D721Med (cell line): ENCODE measurements at regions not wholly inside any gene's neighbourhood (a gene's known extent, or its start where the extent isn't known, plus 50 kb on each side); places are given as distances from the start of the nearest gene placed in this dataset.

ENCODE experiments used
- DNase-seq: peaks from one replicate; pipeline ENCODE4 v3.0.0; 2011; ENCODE audit warnings: low spot score; ENCODE audit not compliant: insufficient read length
- FAIRE-seq: peaks from 2 replicates; lab custom pipeline; 2011; peaks lifted over from hg19 to GRCh38; lab: Jason Lieb, UNC
- CTCF ChIP-seq: IDR thresholded peaks from 2 replicates; pipeline ENCODE4 v1.5.1; 2012; ENCODE audit warnings: mild to moderate bottlenecking, control low read depth; ENCODE audit not compliant: insufficient read depth; ENCODE audit errors: missing control alignments

- FAIRE-seq, result no peak
- TF ChIP-seq CTCF, result no peak
- no peak for DNase-seq
These were observed 108.3 kb upstream of the FRY start for GRCh38 chr13:31923134-31923763.

GRCh38 chr13:31925079-31925478 lies 106.5 kb upstream of the FRY start:
- FAIRE-seq (peak; percentile 21), DNase-seq (no peak)

GRCh38 chr13:31927219-31927653 lies 104.3 kb upstream of the FRY start:
- TF ChIP-seq CTCF, result no peak
- FAIRE-seq (no peak), DNase-seq (no peak)

More at GRCh38 chr13:31925079-31925478, 106.5 kb upstream of the FRY start:
- TF ChIP-seq CTCF, result no peak

GRCh38 chr13:31929031-31929770 lies 102.4 kb upstream of the FRY start:
- no peak for DNase-seq
- no peak for TF ChIP-seq CTCF
- no peak for FAIRE-seq

- no peak for TF ChIP-seq CTCF
- DNase-seq (no peak), FAIRE-seq (no peak)
These were observed 101.1 kb upstream of the FRY start for GRCh38 chr13:31930490-31930889.

GRCh38 chr13:31930901-31931522 lies 100.6 kb upstream of the FRY start:
- FAIRE-seq (no peak), DNase-seq (no peak)
- TF ChIP-seq CTCF, result no peak

GRCh38 chr13:31937436-31937835 lies 94.1 kb upstream of the FRY start:
- TF ChIP-seq CTCF, result no peak
- no peak for DNase-seq
- no peak for FAIRE-seq
